ENCODE measurements at regions not wholly inside any gene's neighbourhood (a gene's known extent, or its start where the extent isn't known, plus 50 kb on each side); places are given as distances from the start of the nearest gene placed in this dataset.

DNA sequence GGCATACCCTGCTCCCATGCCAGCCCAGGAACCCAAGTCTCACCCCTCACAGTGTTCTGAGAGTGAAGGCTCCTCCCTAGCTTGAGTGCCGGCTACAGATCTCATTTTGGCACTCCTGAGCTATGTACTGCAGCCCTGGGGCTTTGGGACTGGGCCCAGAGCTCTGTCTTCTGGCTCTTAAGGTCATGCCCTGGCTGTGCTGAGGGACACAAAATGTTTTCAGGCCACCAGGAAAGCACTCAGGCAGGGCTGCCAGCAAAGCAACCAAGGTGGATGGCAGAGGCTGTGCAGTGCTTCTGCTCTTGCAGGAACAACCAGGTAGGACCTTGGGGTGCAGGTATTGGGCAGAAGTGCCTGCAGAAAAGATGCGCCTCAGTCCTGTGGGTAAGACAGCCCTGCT lies 564.0 kb downstream of the SLC6A15 start:
- TF ChIP-seq, protein P1, sequence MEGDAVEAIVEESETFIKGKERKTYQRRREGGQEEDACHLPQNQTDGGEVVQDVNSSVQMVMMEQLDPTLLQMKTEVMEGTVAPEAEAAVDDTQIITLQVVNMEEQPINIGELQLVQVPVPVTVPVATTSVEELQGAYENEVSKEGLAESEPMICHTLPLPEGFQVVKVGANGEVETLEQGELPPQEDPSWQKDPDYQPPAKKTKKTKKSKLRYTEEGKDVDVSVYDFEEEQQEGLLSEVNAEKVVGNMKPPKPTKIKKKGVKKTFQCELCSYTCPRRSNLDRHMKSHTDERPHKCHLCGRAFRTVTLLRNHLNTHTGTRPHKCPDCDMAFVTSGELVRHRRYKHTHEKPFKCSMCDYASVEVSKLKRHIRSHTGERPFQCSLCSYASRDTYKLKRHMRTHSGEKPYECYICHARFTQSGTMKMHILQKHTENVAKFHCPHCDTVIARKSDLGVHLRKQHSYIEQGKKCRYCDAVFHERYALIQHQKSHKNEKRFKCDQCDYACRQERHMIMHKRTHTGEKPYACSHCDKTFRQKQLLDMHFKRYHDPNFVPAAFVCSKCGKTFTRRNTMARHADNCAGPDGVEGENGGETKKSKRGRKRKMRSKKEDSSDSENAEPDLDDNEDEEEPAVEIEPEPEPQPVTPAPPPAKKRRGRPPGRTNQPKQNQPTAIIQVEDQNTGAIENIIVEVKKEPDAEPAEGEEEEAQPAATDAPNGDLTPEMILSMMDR (IDR thresholded peaks at IDR 0.05): no peak
- no peak for TF ChIP-seq EZH2 (IDR thresholded peaks at IDR 0.05; ENCODE audit: borderline replicate concordance, insufficient read depth, low read depth, low read length, poor library complexity, severe bottlenecking)

Data from B cell (primary cell).